ENCODE measurements at regions not wholly inside any gene's neighbourhood (a gene's known extent, or its start where the extent isn't known, plus 50 kb on each side); places are given as distances from the start of the nearest gene placed in this dataset.

- no peak for DNase-seq
Observed at GRCh38 chr9:108546215-108546614, 309.6 kb downstream of the ACTL7B start.

- no peak for DNase-seq
Observed at GRCh38 chr9:108545436-108545835, 310.4 kb downstream of the ACTL7B start.

- DNase-seq: no peak
Observed at GRCh38 chr9:108544866-108545265, 310.9 kb downstream of the ACTL7B start.

- no peak for DNase-seq
Observed at GRCh38 chr9:108543251-108543778, 312.5 kb downstream of the ACTL7B start.

GRCh38 chr9:108537756-108538155, 318.0 kb downstream of the ACTL7B start:
- DNase-seq: no peak

GRCh38 chr9:108536836-108537601, 318.8 kb downstream of the ACTL7B start:
- DNase-seq: no peak

GRCh38 chr9:108535526-108535925, 320.3 kb downstream of the ACTL7B start:
- peak in 1 of 2 donors; percentile 1 for DNase-seq

- no peak for DNase-seq
Observed at GRCh38 chr9:108534741-108535140, 321.0 kb downstream of the ACTL7B start.

- no peak for DNase-seq
Observed at GRCh38 chr9:108530141-108530540, 325.6 kb downstream of the ACTL7B start.

GRCh38 chr9:108528231-108528630, 327.6 kb downstream of the ACTL7B start:
- no peak for DNase-seq

- DNase-seq: no peak
Observed at GRCh38 chr9:108526518-108526917, 329.3 kb downstream of the ACTL7B start.

GRCh38 chr9:108525186-108525585, 330.6 kb downstream of the ACTL7B start:
- no peak for DNase-seq

- no peak for DNase-seq
Observed at GRCh38 chr9:108521063-108521590, 334.7 kb downstream of the ACTL7B start.

GRCh38 chr9:108519437-108519836, 336.3 kb downstream of the ACTL7B start:
- no peak for DNase-seq

GRCh38 chr9:108517651-108518365, 338.0 kb downstream of the ACTL7B start:
- no peak for DNase-seq

GRCh38 chr9:108516391-108516790, 339.4 kb downstream of the ACTL7B start:
- no peak for DNase-seq

- no peak for DNase-seq
Observed at GRCh38 chr9:108515856-108516255, 339.9 kb downstream of the ACTL7B start.

GRCh38 chr9:108512426-108513173, 343.2 kb downstream of the ACTL7B start:
- DNase-seq: no peak

- no peak for DNase-seq
Observed at GRCh38 chr9:108511307-108511706, 344.5 kb downstream of the ACTL7B start.

- no peak for DNase-seq
Observed at GRCh38 chr9:108496846-108497245, 358.9 kb downstream of the ACTL7B start.

GRCh38 chr9:108489567-108489966, 366.2 kb downstream of the ACTL7B start:
- DNase-seq: no peak

- DNase-seq: no peak
Observed at GRCh38 chr9:108486831-108487230, 369.0 kb downstream of the ACTL7B start.

GRCh38 chr9:108484468-108484867, 371.3 kb downstream of the ACTL7B start:
- no peak for DNase-seq

Measured in stimulated activated CD4-positive, alpha-beta T cell treated with anti-CD3 and anti-CD28 coated beads, Interleukin-2, amount 100 ng/mL, for 24 hours (primary cell).